ENCODE measurements at regions not wholly inside any gene's neighbourhood (a gene's known extent, or its start where the extent isn't known, plus 50 kb on each side); places are given as distances from the start of the nearest gene placed in this dataset.

- no peak for TF ChIP-seq CREB1 (IDR thresholded peaks at IDR 0.05; ENCODE audit: low read depth)
- TF ChIP-seq, protein P1, sequence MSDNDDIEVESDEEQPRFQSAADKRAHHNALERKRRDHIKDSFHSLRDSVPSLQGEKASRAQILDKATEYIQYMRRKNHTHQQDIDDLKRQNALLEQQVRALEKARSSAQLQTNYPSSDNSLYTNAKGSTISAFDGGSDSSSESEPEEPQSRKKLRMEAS (IDR thresholded peaks at IDR 0.05): no peak
- TF ChIP-seq ZBTB7A (IDR thresholded peaks at IDR 0.05; ENCODE audit: low read depth): no peak
- TF ChIP-seq YY1 (IDR thresholded peaks at IDR 0.05; ENCODE audit: low read depth): no peak
- no peak for TF ChIP-seq FOXM1 (IDR thresholded peaks at IDR 0.05; ENCODE audit: borderline replicate concordance, low read depth)
- no peak for TF ChIP-seq USF1 (IDR thresholded peaks at IDR 0.05)
- no peak for TF ChIP-seq EGR1 (IDR thresholded peaks at IDR 0.05)
- no peak for TF ChIP-seq TCF12 (IDR thresholded peaks at IDR 0.05; ENCODE audit: low read depth)
- TF ChIP-seq EP300 (IDR thresholded peaks at IDR 0.05; ENCODE audit: borderline replicate concordance): no peak
- TF ChIP-seq, protein P2, sequence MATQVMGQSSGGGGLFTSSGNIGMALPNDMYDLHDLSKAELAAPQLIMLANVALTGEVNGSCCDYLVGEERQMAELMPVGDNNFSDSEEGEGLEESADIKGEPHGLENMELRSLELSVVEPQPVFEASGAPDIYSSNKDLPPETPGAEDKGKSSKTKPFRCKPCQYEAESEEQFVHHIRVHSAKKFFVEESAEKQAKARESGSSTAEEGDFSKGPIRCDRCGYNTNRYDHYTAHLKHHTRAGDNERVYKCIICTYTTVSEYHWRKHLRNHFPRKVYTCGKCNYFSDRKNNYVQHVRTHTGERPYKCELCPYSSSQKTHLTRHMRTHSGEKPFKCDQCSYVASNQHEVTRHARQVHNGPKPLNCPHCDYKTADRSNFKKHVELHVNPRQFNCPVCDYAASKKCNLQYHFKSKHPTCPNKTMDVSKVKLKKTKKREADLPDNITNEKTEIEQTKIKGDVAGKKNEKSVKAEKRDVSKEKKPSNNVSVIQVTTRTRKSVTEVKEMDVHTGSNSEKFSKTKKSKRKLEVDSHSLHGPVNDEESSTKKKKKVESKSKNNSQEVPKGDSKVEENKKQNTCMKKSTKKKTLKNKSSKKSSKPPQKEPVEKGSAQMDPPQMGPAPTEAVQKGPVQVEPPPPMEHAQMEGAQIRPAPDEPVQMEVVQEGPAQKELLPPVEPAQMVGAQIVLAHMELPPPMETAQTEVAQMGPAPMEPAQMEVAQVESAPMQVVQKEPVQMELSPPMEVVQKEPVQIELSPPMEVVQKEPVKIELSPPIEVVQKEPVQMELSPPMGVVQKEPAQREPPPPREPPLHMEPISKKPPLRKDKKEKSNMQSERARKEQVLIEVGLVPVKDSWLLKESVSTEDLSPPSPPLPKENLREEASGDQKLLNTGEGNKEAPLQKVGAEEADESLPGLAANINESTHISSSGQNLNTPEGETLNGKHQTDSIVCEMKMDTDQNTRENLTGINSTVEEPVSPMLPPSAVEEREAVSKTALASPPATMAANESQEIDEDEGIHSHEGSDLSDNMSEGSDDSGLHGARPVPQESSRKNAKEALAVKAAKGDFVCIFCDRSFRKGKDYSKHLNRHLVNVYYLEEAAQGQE (IDR thresholded peaks at IDR 0.05; ENCODE audit: low read depth): no peak
- no peak for TF ChIP-seq CEBPB (IDR thresholded peaks at IDR 0.05)
- TF ChIP-seq TEAD4 (IDR thresholded peaks at IDR 0.05): no peak
- TF ChIP-seq RAD21 (IDR thresholded peaks at IDR 0.05; ENCODE audit: low read depth): no peak
- TF ChIP-seq NFIC (IDR thresholded peaks at IDR 0.05): no peak
Measured at GRCh38 chr6:62819640-62820039, 391.6 kb upstream of the FKBP1C start.

- TF ChIP-seq CEBPB (IDR thresholded peaks at IDR 0.05) (no peak), TEAD4 (IDR thresholded peaks at IDR 0.05) (no peak), TCF12 (IDR thresholded peaks at IDR 0.05; ENCODE audit: low read depth) (no peak), EP300 (IDR thresholded peaks at IDR 0.05; ENCODE audit: borderline replicate concordance) (no peak), FOXM1 (IDR thresholded peaks at IDR 0.05; ENCODE audit: borderline replicate concordance, low read depth) (no peak), TAF1 (IDR thresholded peaks at IDR 0.05; ENCODE audit: low read depth) (no peak), YY1 (IDR thresholded peaks at IDR 0.05; ENCODE audit: low read depth) (no peak), NFIC (IDR thresholded peaks at IDR 0.05) (no peak), ZBTB7A (IDR thresholded peaks at IDR 0.05; ENCODE audit: low read depth) (no peak)
- TF ChIP-seq, protein P2 (IDR thresholded peaks at IDR 0.05; ENCODE audit: low read depth): no peak
- TF ChIP-seq, protein P1 (IDR thresholded peaks at IDR 0.05): no peak
Measured at GRCh38 chr6:62808565-62809293, 402.5 kb upstream of the FKBP1C start.

DNA sequence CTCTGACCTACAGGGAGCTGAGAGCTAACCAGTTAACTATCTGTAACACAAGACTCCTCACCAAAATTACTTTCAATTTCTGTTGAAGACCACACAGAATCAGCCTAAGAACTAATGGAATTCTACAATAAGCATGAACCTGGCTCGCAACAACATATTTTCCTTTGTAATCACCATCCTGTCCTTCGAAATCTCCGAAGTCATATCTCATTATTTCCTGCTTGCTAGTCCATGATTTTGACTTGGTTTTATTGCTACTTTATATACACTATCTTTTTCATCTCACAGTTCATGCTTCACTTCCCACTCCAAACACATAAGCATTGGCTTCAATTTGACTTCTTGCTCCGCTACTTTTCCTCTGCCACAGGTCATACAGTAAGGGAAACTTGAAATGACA, 405.8 kb upstream of the FKBP1C start:
- TF ChIP-seq TAF1 (IDR thresholded peaks at IDR 0.05; ENCODE audit: low read depth): no peak
- TF ChIP-seq ZBTB7A (IDR thresholded peaks at IDR 0.05; ENCODE audit: low read depth): no peak
- no peak for TF ChIP-seq USF1 (IDR thresholded peaks at IDR 0.05)
- no peak for TF ChIP-seq EP300 (IDR thresholded peaks at IDR 0.05; ENCODE audit: borderline replicate concordance)
- no peak for TF ChIP-seq RAD21 (IDR thresholded peaks at IDR 0.05; ENCODE audit: low read depth)
- TF ChIP-seq, protein P2 (IDR thresholded peaks at IDR 0.05; ENCODE audit: low read depth): no peak
- no peak for TF ChIP-seq EGR1 (IDR thresholded peaks at IDR 0.05)
- no peak for TF ChIP-seq YY1 (IDR thresholded peaks at IDR 0.05; ENCODE audit: low read depth)
- TF ChIP-seq TEAD4 (IDR thresholded peaks at IDR 0.05): no peak
- TF ChIP-seq CEBPB (IDR thresholded peaks at IDR 0.05): no peak
- TF ChIP-seq, protein P1 (IDR thresholded peaks at IDR 0.05): no peak
- TF ChIP-seq NFIC (IDR thresholded peaks at IDR 0.05): no peak
- TF ChIP-seq CREB1 (IDR thresholded peaks at IDR 0.05; ENCODE audit: low read depth): no peak
- TF ChIP-seq TCF12 (IDR thresholded peaks at IDR 0.05; ENCODE audit: low read depth): no peak

DNA sequence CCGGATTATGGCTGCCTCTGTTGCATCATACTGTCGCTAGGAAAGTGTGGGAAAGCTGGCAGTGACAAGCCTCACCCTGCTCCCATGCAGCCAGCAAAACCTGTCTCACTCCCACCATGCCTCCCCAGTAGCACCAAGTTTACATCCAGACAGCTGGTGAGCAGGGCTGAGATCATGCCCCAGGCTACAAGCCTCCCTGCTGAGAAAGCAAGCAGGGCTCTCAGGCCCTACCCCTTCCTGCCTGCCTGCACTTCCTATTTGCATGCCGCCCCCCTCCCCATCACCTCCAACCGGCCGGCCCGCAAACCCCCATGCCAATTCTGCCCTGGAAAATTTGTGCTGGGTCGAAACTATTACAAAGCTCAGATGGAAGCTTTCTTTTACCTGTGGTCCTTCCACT, 408.2 kb upstream of the FKBP1C start:
- no peak for TF ChIP-seq EP300 (IDR thresholded peaks at IDR 0.05; ENCODE audit: borderline replicate concordance)
- no peak for TF ChIP-seq NFIC (IDR thresholded peaks at IDR 0.05)
- TF ChIP-seq RAD21 (IDR thresholded peaks at IDR 0.05; ENCODE audit: low read depth): no peak
- no peak for TF ChIP-seq TEAD4 (IDR thresholded peaks at IDR 0.05)
- TF ChIP-seq ZBTB7A (IDR thresholded peaks at IDR 0.05; ENCODE audit: low read depth): no peak
- TF ChIP-seq YY1 (IDR thresholded peaks at IDR 0.05; ENCODE audit: low read depth): no peak
- TF ChIP-seq TCF12 (IDR thresholded peaks at IDR 0.05; ENCODE audit: low read depth): no peak
- TF ChIP-seq CEBPB (IDR thresholded peaks at IDR 0.05): no peak
- TF ChIP-seq EGR1 (IDR thresholded peaks at IDR 0.05): no peak
